Activated naive CD4-positive, alpha-beta T cell treated with anti-CD3 and anti-CD28 coated beads for 36 hours (primary cell): ENCODE measurements at regions not wholly inside any gene's neighbourhood (a gene's known extent, or its start where the extent isn't known, plus 50 kb on each side); places are given as distances from the start of the nearest gene placed in this dataset.
A peak's percentile ranks its signal among the peaks of the same experiment; 100 is the strongest.

Source experiments
- CTCF ChIA-PET: fragments of 350-600 bp; sonication (Branson Sonifier 250); formaldehyde crosslinking; loops from one replicate; lab custom pipeline; 2021; ENCODE audit warnings: antibody characterized with exemption; lab: Charles Lee
- DNase-seq: peaks from one replicate; pipeline ENCODE4 v3.0.0-alpha.2; 2020
- H3K27ac Mint-ChIP-seq: one replicate; pipeline ENCODE4 v1.8.0; 2021; ENCODE audit warnings: mild to moderate bottlenecking, mixed read lengths
- H3K27me3 Mint-ChIP-seq: one replicate; pipeline ENCODE4 v1.8.0; 2021; ENCODE audit warnings: low read depth, mixed read lengths
- H3K36me3 Mint-ChIP-seq: one replicate; pipeline ENCODE4 v1.8.0; 2021; ENCODE audit warnings: low read depth, mixed read lengths
- H3K4me1 Mint-ChIP-seq: one replicate; pipeline ENCODE4 v1.8.0; 2021; ENCODE audit warnings: low read depth, mixed read lengths
- H3K4me3 Mint-ChIP-seq: one replicate; pipeline ENCODE4 v1.8.0; 2021; ENCODE audit warnings: mild to moderate bottlenecking, moderate library complexity, mixed read lengths
- H3K9me3 Mint-ChIP-seq: one replicate; pipeline ENCODE4 v1.8.0; 2021; ENCODE audit warnings: mixed read lengths
- intact Hi-C: fragments of 100-400 bp; cut with micrococcal nuclease; formaldehyde crosslinking; loops from one replicate; pipeline ENCODE4 v1.15.1; 2023

DNA sequence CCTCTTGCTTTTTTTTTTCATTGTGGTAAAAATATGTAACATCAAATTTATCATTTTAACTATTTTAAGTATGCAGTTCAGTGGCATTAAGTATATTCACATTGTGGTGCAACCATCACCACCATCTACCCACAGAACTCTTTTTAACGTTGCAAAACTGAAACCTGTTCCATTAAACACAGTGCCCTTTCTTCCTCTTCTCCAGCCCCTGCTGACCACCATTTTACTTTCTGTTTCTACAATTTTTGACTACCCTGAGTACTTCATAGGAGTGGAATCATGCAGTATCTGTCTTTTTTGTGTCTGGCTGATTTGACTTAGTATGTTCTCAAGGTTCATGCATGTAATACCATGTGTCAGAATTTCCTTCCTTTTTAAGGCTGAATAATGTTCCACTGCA lies 153.1 kb downstream of the FGF9 start:
- Mint-ChIP-seq H3K4me1 (no peaks in the 10 kb centered on the region), H3K9me3 (no peaks in the 10 kb centered on the region), H3K27ac (no peak overlapping the region), H3K4me3 (no peak overlapping the region), H3K36me3 (no peaks in the 10 kb centered on the region), H3K27me3 (no peaks in the 10 kb centered on the region)
- CTCF ChIA-PET = interaction anchor here (0.6 kb wide), 1 partner anchor 21 kb away, joined by 3 read pairs; no protein-coding TSS in a partner anchor
- intact Hi-C loops = no loop called here
- DNase-seq = no peak

DNA sequence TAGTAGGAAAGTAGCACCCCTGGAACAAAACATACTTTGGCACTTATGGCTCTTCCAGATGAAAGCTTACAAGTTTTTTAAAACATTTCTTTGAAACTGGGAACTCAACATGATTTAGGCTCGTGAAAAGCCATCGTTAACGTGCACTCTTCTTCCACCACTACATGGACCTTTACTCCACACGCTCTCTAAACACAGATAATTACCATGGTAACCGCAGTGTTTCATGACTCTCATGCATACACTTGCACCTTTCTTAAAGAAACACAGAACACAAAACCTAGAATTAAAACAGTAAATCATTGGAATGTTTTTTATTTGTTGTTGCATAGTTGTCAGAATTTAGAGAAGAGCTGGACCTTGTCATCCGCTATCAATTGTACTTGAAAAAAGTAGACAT lies 154.3 kb downstream of the FGF9 start:
- intact Hi-C loops = no loop called here
- no peak overlapping the region for H3K4me3 Mint-ChIP-seq
- no peak overlapping the region for H3K27ac Mint-ChIP-seq
- H3K36me3 Mint-ChIP-seq = no peaks in the 10 kb centered on the region
- H3K4me1 Mint-ChIP-seq = no peaks in the 10 kb centered on the region
- H3K27me3 Mint-ChIP-seq = peaks cover 2% of the 10 kb centered on the region
- CTCF ChIA-PET = no interaction called here
- H3K9me3 Mint-ChIP-seq = no peaks in the 10 kb centered on the region
- DNase-seq = no peak

DNA sequence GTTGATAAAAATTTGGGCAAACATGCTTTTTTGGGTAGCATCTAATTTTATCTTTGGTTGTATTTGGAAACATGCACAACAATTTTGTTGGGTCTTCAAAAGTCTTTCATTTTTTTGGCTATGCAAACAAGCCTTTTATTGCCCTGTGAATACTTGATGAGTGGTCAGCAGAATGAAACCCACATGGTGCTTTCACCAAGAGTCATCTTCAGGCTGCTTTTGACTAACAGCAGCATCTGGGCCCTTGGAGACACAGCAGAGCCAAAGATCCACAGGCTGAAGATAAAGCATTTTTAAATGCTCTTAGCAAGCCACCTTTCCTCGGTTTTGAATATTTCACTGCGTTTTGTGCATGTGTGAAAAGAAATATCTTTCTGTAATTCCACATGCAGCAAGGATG lies 154.9 kb downstream of the FGF9 start:
- no peak for DNase-seq
- Mint-ChIP-seq H3K27ac (no peak overlapping the region), H3K4me1 (no peaks in the 10 kb centered on the region), H3K4me3 (no peak overlapping the region), H3K9me3 (no peaks in the 10 kb centered on the region), H3K27me3 (peaks cover 2% of the 10 kb centered on the region), H3K36me3 (no peaks in the 10 kb centered on the region)
- CTCF ChIA-PET = no interaction called here
- intact Hi-C loops = no loop called here

DNA sequence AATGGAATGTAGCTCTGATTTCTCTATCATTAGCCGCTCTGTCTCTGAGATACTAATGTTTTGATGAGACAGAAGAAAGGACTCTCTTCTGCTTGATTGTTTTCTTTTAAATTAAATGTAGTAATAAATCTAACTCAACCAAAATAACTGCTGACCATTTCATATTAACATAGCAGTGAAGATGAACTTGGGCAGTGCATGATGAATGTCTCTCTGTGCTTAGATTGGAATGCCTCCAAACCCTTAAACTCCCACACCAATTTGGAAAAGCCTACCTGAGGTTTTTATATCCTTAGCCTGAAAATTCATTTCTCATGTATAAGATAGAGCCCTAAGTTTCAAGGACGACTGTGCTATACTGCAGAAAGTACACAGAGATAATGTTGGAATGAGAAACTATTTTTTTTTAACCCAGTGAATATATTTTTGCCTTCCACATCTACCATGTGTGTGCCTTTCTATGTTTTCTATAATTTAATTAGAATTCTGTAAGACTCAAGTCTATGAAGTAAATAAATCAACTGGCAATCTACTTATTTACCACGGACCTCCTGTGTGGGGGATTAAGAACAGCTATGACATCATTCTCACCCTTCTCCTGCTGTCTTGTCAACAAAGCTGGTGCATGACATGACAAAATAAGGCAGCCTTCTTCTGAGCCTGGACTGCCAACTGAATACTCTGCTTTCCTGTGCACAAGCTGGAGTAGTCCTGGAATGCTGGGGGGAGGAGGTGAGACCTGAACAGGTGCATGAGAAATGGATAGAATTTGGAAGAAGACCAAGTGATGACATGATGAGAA lies 155.5 kb downstream of the FGF9 start:
- Mint-ChIP-seq H3K36me3 (no peaks in the 10 kb centered on the region), H3K4me3 (no peak overlapping the region), H3K9me3 (no peaks in the 10 kb centered on the region), H3K27me3 (peaks cover 2% of the 10 kb centered on the region), H3K4me1 (no peaks in the 10 kb centered on the region), H3K27ac (no peak overlapping the region)
- CTCF ChIA-PET = no interaction called here
- intact Hi-C loops = no loop called here
- no peak for DNase-seq

DNA sequence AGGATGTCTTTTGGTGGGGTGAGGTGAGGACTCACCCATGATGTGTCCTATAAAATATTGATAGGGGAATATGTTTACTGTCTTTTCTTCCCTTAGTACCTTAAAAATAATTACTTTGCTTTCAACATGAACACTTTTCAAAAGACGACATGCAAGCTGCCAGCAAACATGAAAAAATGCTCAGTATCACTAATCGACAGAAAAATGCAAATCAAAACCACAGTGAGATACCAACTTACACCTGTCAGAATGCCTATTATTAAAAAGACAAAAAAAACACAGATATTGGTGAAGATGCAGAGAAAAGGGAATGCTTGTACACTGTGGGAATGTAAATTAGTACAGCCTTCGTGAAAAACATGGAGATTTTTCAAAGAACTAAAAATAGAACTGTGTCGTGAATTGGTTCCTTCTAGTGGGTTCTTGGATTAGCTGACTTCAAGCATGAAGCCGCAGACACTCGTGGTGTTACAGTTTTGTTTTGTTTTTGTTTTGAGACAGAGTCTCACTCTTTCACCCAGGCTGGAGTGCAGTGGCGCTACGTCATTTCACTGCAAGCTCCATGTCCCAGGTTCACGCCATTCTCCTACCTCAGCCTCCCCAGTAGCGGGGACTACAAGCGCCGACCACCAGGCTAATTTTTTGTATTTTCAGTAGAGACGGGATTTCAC lies 160.9 kb downstream of the FGF9 start:
- no peaks in the 10 kb centered on the region for H3K9me3 Mint-ChIP-seq
- H3K4me1 Mint-ChIP-seq = no peaks in the 10 kb centered on the region
- H3K4me3 Mint-ChIP-seq = no peak overlapping the region
- DNase-seq = no peak
- no peak overlapping the region for H3K27ac Mint-ChIP-seq
- intact Hi-C loops = no loop called here
- H3K36me3 Mint-ChIP-seq = no peaks in the 10 kb centered on the region
- H3K27me3 Mint-ChIP-seq = peaks cover 2% of the 10 kb centered on the region
- CTCF ChIA-PET = no interaction called here

DNA sequence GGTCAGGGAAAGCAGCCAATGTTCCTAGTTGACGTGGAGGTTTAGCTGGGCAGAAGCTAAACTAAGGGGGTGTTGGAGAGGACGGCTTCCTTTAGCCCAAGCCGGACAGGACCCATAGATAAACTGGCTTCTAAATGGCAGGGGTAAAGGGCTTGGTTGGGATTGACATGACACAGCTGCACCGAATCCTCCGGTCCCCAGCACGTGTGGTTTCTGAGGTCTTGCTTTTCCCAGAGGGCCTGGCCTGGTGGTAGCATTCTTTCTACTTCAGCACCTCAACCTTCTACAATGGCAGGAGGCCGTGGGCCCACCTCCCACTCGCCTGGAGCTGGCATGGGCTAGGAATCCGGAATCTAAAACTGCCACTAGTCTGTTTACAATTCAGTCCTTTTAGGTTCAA lies 163.0 kb downstream of the FGF9 start:
- CTCF ChIA-PET = no interaction called here
- Mint-ChIP-seq H3K27ac (no peak overlapping the region), H3K36me3 (no peaks in the 10 kb centered on the region), H3K27me3 (peaks cover 2% of the 10 kb centered on the region), H3K4me3 (no peak overlapping the region), H3K9me3 (no peaks in the 10 kb centered on the region), H3K4me1 (no peaks in the 10 kb centered on the region)
- intact Hi-C loops = no loop called here
- no peak for DNase-seq

DNA sequence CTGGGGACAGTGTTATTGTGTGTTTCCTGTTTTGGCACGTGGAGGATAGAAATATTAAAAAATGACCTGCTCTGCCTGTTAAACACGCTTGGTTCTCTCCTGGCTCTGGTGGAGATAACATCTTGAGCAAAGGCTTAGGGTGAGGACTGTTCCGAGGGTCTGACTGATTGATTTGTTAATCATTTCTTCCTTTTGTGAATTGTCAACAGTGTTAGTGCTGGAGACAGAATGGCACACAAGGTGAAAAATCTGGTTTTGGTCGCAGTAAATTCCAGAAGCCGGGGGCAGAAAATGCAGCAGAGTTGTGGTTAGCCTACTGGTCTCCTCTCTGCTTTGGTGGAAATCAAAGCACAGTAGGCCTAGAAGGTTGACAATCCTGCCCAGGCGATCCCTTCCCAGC lies 163.6 kb downstream of the FGF9 start:
- H3K27me3 Mint-ChIP-seq = peaks cover 2% of the 10 kb centered on the region
- H3K4me3 Mint-ChIP-seq = no peak overlapping the region
- intact Hi-C loops = no loop called here
- CTCF ChIA-PET = no interaction called here
- no peaks in the 10 kb centered on the region for H3K9me3 Mint-ChIP-seq
- no peaks in the 10 kb centered on the region for H3K36me3 Mint-ChIP-seq
- no peak overlapping the region for H3K27ac Mint-ChIP-seq
- no peaks in the 10 kb centered on the region for H3K4me1 Mint-ChIP-seq
- DNase-seq = no peak

DNA sequence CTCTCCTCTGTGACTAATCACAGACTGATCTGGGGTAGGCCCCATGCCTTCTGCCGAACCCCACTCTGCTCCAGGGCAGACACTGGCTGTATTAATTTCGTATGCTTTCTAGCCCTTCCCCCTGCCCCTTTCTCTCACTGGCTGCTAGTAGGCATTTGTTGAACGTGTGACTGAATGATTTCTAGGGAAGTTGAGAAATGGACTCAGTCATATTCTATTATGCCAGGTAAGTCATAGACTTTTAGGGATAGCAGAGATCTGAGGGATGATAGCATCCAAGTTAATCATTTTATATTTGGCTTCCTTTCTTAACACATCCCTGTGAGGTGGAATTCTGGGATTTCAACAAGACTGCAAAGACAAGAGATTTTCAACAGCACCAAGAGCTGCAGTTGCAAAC lies 166.4 kb downstream of the FGF9 start:
- no peak overlapping the region for H3K4me3 Mint-ChIP-seq
- H3K36me3 Mint-ChIP-seq = no peaks in the 10 kb centered on the region
- no peak overlapping the region for H3K27ac Mint-ChIP-seq
- CTCF ChIA-PET = no interaction called here
- H3K4me1 Mint-ChIP-seq = no peaks in the 10 kb centered on the region
- no peak for DNase-seq
- intact Hi-C loops = no loop called here
- H3K9me3 Mint-ChIP-seq = no peaks in the 10 kb centered on the region
- no peaks in the 10 kb centered on the region for H3K27me3 Mint-ChIP-seq

DNA sequence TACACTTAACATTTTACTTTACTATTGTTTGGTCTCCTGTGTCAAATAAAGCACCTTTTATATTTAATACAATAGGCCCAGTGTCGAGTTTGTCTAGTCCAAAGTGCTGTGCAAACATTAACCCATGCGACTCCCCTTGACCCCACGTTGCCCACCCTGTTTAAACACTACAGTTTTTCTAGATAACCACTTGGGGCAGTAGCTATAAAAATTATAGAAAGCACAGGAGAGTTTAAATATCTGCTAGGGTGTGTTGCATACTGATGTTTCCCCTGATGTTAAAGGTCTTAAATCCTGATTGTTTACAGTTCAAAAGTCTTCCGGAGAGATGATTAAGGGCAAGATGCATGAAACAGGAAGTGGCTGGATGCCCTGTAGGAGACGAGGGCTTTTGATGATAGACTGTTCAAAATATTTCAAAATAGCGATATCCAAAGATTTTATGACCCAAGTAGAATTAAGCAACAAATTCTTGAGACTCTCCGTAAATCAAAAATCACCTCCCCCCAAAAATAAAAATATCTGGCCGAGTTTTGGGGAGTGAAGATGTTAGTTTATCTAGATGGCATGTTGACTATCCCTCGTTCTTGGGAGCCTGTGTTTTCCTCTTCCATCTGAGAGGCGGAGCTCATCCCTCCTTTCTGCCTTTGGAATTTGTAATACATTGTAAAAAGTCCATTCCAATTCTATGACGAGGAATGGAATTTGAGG lies 167.1 kb downstream of the FGF9 start:
- no peak for DNase-seq
- H3K9me3 Mint-ChIP-seq = no peaks in the 10 kb centered on the region
- H3K36me3 Mint-ChIP-seq = no peaks in the 10 kb centered on the region
- intact Hi-C loops = no loop called here
- CTCF ChIA-PET = no interaction called here
- no peak overlapping the region for H3K27ac Mint-ChIP-seq
- no peaks in the 10 kb centered on the region for H3K27me3 Mint-ChIP-seq
- H3K4me3 Mint-ChIP-seq = no peak overlapping the region
- H3K4me1 Mint-ChIP-seq = no peaks in the 10 kb centered on the region

DNA sequence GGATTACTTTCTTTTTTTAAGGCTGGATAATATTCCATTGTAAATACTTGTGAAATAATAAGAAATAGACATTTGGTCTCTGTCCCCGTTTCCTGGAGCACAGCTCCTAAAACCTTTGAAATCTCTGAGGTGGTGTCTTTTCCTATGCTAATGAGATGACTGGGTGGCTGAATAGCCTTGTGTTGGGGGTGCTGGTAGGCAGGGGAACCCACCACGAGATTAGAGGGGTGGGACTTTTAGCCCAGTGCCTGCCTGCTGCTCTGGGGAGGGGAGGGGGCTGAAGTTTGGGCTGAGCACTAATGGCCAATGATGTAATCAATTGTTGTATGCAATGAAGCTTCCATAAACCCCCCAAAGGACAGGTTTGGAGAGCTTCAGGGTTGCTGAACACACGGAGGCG lies 175.7 kb downstream of the FGF9 start:
- no peak overlapping the region for H3K4me3 Mint-ChIP-seq
- no peaks in the 10 kb centered on the region for H3K27me3 Mint-ChIP-seq
- no peaks in the 10 kb centered on the region for H3K36me3 Mint-ChIP-seq
- no peaks in the 10 kb centered on the region for H3K9me3 Mint-ChIP-seq
- CTCF ChIA-PET = no interaction called here
- no peak overlapping the region for H3K27ac Mint-ChIP-seq
- DNase-seq = no peak
- intact Hi-C loops = no loop called here
- H3K4me1 Mint-ChIP-seq = no peaks in the 10 kb centered on the region

DNA sequence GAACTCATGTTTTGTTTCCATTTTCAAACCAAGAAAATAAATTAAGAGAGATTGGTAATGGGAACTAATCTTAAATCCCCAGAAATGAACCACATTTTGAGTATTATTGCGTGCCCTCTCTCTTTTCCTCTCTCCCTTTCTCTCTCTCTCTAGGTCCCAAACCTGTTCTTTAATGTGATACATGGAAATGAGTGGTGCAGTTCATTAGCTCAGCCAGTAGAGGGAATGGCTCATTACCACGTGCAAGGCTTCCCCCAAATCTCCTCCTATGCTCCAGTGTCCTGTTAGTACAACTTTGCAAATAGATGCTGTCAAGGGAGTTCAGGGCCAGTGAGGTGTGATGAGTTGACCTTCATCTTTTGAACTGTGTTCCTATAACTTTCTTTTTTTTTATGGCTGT lies 178.4 kb downstream of the FGF9 start:
- no peaks in the 10 kb centered on the region for H3K36me3 Mint-ChIP-seq
- no peak overlapping the region for H3K27ac Mint-ChIP-seq
- H3K9me3 Mint-ChIP-seq = no peaks in the 10 kb centered on the region
- no peaks in the 10 kb centered on the region for H3K4me1 Mint-ChIP-seq
- intact Hi-C loops = loop anchor here (1.0 kb wide), 1 partner anchor 212 kb away; no protein-coding TSS in a partner anchor
- H3K4me3 Mint-ChIP-seq = no peak overlapping the region
- CTCF ChIA-PET = interaction anchor here (0.7 to 1.5 kb wide), 4 partner anchors 55 to 430 kb away, joined by 3 to 6 read pairs (median 4); no protein-coding TSS in a partner anchor
- DNase-seq = peak; percentile 40
- H3K27me3 Mint-ChIP-seq = no peaks in the 10 kb centered on the region

DNA sequence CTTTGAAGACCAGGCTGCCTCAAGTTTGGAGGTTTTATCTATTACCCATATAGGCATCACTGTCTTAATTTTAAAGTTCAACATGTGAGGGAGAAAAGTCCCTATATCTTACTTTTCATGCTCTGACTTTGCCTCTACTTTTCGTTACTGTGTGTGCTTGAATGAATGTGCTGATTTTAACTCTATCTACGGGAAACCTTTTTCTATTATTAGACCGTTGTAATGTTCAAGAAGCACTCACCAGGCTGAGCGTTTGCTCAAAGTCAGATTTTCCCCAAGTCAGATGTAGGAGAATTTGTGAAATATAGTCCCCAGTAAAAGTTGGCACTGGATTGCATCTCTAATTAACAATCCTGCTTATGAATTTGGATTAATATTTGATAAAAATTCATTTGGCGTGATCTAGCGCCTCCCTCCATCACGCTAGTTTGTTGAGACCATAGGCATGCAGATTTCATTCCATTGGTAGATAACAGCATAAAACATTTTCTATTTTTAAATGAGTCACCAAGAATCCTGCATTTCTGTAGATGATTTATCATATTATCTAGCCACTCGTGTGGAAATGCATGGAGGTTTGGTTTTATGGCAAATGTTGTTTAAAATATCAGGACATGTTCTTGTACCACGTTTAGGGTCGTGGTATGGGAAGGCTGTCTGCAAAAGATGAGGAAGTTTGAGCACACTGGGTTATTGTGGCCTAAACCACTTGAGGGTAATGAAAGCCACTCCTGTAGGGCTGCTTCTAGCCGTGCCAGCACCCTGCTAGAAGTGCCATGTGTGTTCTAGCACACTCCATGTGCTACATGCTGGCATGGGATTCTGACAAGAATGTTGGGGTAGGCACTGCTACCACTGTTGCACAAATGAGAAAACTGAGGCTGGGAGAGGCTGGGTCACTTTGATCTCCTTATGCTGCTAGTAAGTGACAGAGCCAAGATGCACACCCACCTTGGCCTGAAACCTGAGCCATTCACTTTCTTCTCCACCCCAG lies 179.4 kb downstream of the FGF9 start:
- Mint-ChIP-seq H3K9me3 (no peaks in the 10 kb centered on the region), H3K4me3 (no peak overlapping the region), H3K36me3 (no peaks in the 10 kb centered on the region), H3K27ac (no peak overlapping the region), H3K27me3 (no peaks in the 10 kb centered on the region), H3K4me1 (no peaks in the 10 kb centered on the region)
- intact Hi-C loops = no loop called here
- no peak for DNase-seq
- CTCF ChIA-PET = interaction anchor here (1.0 to 1.5 kb wide), 2 partner anchors 421 to 429 kb away, joined by 3 to 6 read pairs; no protein-coding TSS in a partner anchor
